ENCODE measurements at regions not wholly inside any gene's neighbourhood (a gene's known extent, or its start where the extent isn't known, plus 50 kb on each side); places are given as distances from the start of the nearest gene placed in this dataset.
"Not testable (repeated sequence)": the region's sequence is repeated elsewhere in the genome, so short reads cannot be mapped to it uniquely, and the experiment has no call there.

DNA sequence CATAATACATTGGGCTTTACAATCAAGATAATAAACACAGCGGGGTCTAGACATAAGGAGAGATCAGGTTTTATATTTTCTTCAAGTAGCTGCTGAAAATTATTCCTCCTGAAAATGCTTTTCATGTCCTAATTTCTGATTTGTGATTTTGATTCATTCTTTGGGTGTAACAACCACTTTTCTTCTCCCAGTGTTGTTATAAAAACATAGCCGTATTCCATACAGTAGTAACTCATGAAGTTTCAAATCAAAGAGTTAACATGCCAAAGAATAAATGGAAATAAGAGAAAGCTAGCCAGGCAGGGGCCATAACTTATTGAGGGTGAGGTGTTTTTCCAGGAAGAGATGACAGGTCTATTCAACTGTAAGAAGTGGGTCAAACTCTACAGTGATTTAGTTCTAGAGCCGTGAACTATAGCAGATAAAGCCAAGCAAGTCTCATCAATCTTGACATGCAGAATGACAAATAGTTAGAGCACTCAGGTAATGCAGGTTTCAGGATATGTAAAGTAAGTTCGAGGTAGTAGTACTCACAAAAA, 934.4 kb upstream of the SLITRK1 start:
- no peak for DNase-seq (ENCODE audit: extremely low read depth in 1 of 2, low read depth in 1 of 2)

DNA sequence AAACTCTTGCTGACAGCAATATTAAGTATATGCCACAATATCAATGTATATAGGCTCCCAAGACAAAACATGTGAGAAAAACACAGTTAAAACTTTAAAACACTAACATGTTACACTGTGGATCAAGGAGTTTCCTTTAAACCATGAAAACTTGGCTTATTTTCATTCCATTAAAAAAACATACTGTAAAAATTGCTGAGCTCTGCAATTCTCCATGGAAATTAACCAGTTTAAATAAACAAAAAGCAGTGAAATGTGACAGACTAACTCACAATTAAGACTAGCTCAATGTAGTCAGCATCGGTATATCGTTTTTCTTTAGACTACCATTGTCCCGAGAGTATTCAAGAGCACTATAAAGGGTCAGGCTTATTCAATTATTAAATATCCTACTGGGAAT, 930.5 kb upstream of the SLITRK1 start:
- DNase-seq (ENCODE audit: extremely low read depth in 1 of 2, low read depth in 1 of 2), result no peak

GRCh38 chr13:84812078-84812477, 929.8 kb upstream of the SLITRK1 start:
- no peak for DNase-seq (ENCODE audit: extremely low read depth in 1 of 2, low read depth in 1 of 2)

DNA sequence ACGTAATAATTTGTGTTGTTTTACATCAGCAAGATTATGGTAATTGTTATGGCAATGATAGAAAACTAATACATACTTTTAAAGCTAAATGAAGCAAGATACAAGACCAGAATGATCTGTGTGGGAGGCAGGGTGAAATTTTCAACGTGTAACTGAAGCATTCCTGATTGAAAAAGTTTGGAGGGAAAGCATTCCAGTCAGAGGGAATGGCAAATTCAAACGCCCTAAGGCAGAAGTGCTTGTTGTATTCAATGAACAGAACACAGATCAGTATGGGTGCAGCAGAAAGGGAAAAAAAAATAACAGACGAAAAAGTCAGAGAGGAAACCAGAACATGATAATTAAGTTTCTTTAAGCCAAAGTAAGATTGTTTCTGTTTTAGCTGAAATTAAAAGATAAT, 928.5 kb upstream of the SLITRK1 start:
- DNase-seq (ENCODE audit: extremely low read depth in 1 of 2, low read depth in 1 of 2), result no peak

- no peak for DNase-seq (ENCODE audit: extremely low read depth in 1 of 2, low read depth in 1 of 2)
Measured at GRCh38 chr13:84802073-84802472, 919.8 kb upstream of the SLITRK1 start.

- DNase-seq (ENCODE audit: extremely low read depth in 1 of 2, low read depth in 1 of 2), result no peak
Measured at GRCh38 chr13:84784443-84785153, 902.3 kb upstream of the SLITRK1 start.

DNA sequence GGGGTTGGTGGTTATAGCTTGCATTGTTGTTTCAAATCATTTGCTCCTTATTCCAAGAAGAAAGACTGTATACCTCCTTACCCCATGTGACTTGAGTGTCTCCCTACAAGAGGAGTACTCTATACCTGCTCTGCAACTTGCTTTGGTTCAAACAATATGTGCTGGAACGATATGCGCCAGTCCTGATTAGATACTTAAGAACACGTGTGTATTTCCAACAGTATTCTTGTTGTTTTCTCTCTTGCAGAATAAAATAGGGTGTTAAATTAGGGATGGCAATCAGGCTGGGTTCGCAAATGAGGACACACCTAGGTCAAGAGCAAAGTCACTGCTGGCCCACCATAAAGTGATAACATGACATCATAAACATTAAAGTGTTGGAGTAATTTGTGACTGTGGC, 895.0 kb upstream of the SLITRK1 start:
- no peak for DNase-seq (ENCODE audit: extremely low read depth in 1 of 2, low read depth in 1 of 2)

DNA sequence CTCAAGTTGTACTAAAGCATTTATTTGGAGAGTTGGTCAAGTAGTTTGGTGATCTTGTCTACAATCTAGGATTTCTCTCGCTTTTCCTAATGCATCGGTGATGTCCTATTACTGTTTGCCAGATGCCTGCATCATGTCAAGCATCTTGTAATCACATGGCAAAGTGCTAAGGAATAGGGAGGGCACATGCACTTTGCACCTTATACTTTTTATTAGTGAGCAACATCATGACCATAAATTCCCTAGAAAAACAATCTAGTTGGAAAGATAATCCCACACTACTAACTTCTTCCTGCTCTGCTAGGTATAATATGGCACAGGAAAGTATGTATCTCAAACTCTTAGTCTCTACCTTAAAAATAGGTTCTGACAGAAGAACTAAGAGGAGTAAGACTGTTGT, 894.3 kb upstream of the SLITRK1 start:
- no peak for DNase-seq (ENCODE audit: extremely low read depth in 1 of 2, low read depth in 1 of 2)

GRCh38 chr13:84775920-84776319, 893.6 kb upstream of the SLITRK1 start:
- not testable (repeated sequence) for DNase-seq (ENCODE audit: extremely low read depth in 1 of 2, low read depth in 1 of 2)

DNA sequence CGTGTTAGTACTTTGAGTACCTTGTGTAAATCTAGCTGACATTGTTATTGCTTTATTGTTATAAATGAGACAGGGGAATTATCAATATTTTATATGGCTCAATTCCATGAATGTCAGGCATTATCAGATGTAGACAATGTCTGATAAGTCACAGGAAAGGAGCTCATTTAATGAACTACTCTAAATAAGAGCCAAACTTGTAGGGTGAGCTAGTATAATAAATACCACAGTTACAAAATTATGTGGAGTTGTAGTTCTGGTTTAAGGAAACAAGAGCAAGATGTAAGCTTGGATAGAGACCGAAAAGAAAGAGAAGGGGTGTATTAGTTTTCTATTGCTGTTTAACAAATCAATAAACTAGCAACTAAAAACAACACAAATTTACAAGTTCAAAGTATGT, 891.8 kb upstream of the SLITRK1 start:
- no peak for DNase-seq (ENCODE audit: extremely low read depth in 1 of 2, low read depth in 1 of 2)

DNA sequence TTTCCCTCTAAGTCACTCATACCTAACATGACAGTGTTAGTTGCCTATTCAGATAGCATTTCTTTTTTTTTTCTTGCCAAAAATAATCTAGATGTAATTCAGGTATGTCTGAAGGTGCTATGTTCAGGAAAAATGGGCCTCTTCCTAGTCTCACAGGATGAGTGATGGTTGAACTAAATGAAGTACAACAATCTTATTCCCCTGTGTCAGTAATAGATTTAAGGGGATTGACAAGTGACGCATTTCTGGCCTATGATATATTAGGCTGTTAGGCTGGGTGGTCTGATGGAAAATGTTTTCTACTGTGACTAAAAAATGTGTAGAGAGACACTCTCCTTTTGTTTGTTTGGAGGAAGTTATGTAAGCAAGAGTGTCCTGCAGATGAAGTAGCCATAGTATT, 878.7 kb upstream of the SLITRK1 start:
- no peak for DNase-seq (ENCODE audit: extremely low read depth in 1 of 2, low read depth in 1 of 2)

DNA sequence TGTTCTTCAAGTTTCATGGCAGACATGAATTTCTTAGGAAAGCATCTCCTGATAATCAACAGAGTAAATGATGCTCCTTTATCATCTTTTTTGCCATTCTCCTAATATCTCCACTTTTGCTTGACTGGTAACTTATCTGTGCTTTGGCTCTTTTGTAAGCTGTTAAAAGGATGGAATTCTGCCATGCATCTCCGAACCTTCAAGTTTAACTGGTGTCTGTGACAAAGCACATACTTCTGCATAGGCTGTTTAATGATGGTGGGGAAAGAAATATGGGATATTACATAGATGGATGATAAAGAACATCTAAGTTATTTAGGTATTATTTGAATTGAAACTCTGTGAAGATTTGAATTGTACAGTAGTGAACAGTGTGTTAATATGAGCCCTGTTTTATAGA, 866.9 kb upstream of the SLITRK1 start:
- no peak for DNase-seq (ENCODE audit: extremely low read depth in 1 of 2, low read depth in 1 of 2)

- no peak for DNase-seq (ENCODE audit: extremely low read depth in 1 of 2, low read depth in 1 of 2)
Measured at GRCh38 chr13:84745051-84745551, 862.8 kb upstream of the SLITRK1 start.

GRCh38 chr13:84744203-84744602, 861.9 kb upstream of the SLITRK1 start:
- no peak for DNase-seq (ENCODE audit: extremely low read depth in 1 of 2, low read depth in 1 of 2)

- no peak for DNase-seq (ENCODE audit: extremely low read depth in 1 of 2, low read depth in 1 of 2)
Measured at GRCh38 chr13:84741253-84741652, 859.0 kb upstream of the SLITRK1 start.

GRCh38 chr13:84739021-84739420, 856.7 kb upstream of the SLITRK1 start:
- DNase-seq (ENCODE audit: extremely low read depth in 1 of 2, low read depth in 1 of 2), result no peak

GRCh38 chr13:84737661-84738060, 855.4 kb upstream of the SLITRK1 start:
- DNase-seq (ENCODE audit: extremely low read depth in 1 of 2, low read depth in 1 of 2), result no peak

DNA sequence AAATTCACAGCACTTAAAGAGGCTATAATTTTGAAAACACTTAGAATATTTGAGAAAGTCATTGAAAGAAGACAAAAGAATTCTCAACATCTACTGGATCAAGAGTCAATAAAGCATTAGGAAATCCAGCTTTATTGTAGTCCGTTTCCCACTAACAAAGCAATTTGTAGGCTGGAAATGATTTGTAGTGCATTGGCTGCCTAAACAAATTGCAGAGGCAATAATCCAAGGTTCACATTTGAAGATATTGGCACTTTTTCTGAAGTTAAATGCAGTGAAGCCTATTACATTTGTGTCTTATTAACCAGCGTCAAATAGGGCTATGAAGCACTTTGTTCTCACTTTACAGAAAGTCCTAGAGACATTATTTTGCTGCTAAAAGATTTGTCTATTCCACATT, 848.1 kb upstream of the SLITRK1 start:
- DNase-seq (ENCODE audit: extremely low read depth in 1 of 2, low read depth in 1 of 2), result no peak

DNA sequence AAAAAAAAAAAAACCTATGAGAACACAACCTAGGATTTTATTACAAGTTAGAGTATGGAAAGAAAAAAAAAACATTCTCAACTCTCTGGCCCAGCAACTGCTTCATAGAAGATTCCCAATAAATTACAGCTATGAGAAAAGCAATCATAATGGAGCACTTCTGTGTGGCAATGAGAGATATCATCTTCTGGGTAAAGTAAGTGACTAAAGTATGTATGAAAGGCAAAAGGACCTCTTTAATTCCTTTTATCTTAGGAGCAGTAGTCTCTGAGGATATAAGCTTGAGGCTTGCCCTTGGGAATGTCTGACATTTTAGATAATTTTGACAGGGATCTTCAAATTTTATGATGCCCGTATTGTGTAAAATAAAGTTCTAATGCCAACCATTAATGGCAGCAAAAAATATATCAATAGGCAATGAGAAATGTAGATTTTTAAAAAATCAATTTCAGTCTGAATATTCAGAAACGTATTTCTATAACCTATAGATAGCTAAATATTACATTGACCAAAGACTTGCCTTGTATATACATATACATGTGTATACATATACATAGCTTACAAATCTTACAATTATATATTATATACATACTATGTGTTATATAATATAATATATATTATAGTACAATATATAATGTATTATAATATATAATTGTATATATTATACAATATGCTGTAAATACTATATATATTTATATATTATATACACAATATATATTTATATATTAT, 823.9 kb upstream of the SLITRK1 start:
- DNase-seq (ENCODE audit: extremely low read depth in 1 of 2, low read depth in 1 of 2), result no peak

GRCh38 chr13:84702174-84702573, 819.9 kb upstream of the SLITRK1 start:
- no peak for DNase-seq (ENCODE audit: extremely low read depth in 1 of 2, low read depth in 1 of 2)

DNA sequence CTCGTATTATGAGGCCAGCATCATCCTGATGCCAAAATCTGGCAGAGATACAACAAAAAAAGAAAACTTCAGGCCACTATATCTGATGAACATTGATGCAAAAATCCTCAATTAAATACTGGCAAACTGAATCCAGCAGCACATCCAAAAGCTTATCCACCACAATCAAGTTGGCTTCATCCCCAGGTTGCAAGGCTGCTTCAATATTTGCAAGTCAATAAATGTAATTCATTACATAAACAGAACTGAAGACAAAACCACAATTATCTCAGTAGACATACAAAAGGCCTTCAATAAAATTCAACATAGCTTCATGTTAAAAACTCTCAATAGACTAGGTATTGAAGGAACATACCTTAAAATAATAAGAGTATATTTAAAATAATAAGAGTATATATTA, 815.3 kb upstream of the SLITRK1 start:
- DNase-seq (ENCODE audit: extremely low read depth in 1 of 2, low read depth in 1 of 2), result not testable (repeated sequence)

- no peak for DNase-seq (ENCODE audit: extremely low read depth in 1 of 2, low read depth in 1 of 2)
Measured at GRCh38 chr13:84686973-84687372, 804.7 kb upstream of the SLITRK1 start.
